SU-DHL-6 (cell line): ENCODE measurements at regions not wholly inside any gene's neighbourhood (a gene's known extent, or its start where the extent isn't known, plus 50 kb on each side); places are given as distances from the start of the nearest gene placed in this dataset.

Experiments used
- H2AFZ ChIP-seq: fragments of 200-600 bp; sonication (generic); 2 replicates; pipeline ENCODE4 v1.6.1; 2014; ENCODE audit warnings: low read depth, mild to moderate bottlenecking, moderate library complexity, mixed read lengths, antibody characterized with exemption, low read length; ENCODE audit not compliant: severe bottlenecking
- H3F3A ChIP-seq: fragments of 200-600 bp; shearing (Covaris generic); 2 replicates; pipeline ENCODE4 v1.6.0; 2016; ENCODE audit warnings: antibody characterized with exemption, mild to moderate bottlenecking; ENCODE audit not compliant: insufficient read depth
- H3K27ac ChIP-seq: fragments of 200-600 bp; sonication (generic); 2 replicates; pipeline ENCODE4 v1.5.1; 2016; ENCODE audit warnings: low read depth, mild to moderate bottlenecking, low read length, moderate library complexity, mixed read lengths
- H3K27me3 ChIP-seq: fragments of 200-600 bp; sonication (generic), shearing (Covaris generic); 2 replicates; pipeline ENCODE4 v1.6.0; 2014; ENCODE audit warnings: mild to moderate bottlenecking, low read length
- H3K36me3 ChIP-seq: fragments of 200-600 bp; sonication (generic); 2 replicates; pipeline ENCODE4 v1.6.1; 2014; ENCODE audit warnings: mild to moderate bottlenecking, low read length, mixed read lengths
- H3K4me2 ChIP-seq: fragments of 300-600, 200-600 bp; shearing (Covaris generic), sonication (generic); 2 replicates; pipeline ENCODE4 v1.6.0; 2014; ENCODE audit warnings: low read length, low read depth, mild to moderate bottlenecking; ENCODE audit not compliant: poor library complexity, severe bottlenecking
- H3K4me3 ChIP-seq: fragments of 200-600 bp; sonication (generic); 2 replicates; pipeline ENCODE4 v1.5.1; 2014; ENCODE audit warnings: antibody characterized with exemption, low read length, mild to moderate bottlenecking, mixed read lengths; ENCODE audit not compliant: insufficient read depth, poor library complexity, severe bottlenecking
- H3K79me2 ChIP-seq: fragments of 200-600 bp; sonication (generic); 2 replicates; pipeline ENCODE4 v1.6.1; 2014; ENCODE audit warnings: mild to moderate bottlenecking, low read length, moderate library complexity; ENCODE audit not compliant: insufficient read depth
- H3K9ac ChIP-seq: fragments of 200-600 bp; sonication (generic); 2 replicates; pipeline ENCODE4 v1.7.0; 2014; ENCODE audit warnings: mild to moderate bottlenecking, low read length
- H3K9me2 ChIP-seq: fragments of 200-600 bp; sonication (generic); replicated peaks from 2 replicates; pipeline ENCODE4 v1.6.1; 2014; ENCODE audit warnings: low read length; ENCODE audit not compliant: insufficient read depth
- H3K9me3 ChIP-seq: fragments of 200-600 bp; sonication (generic); 2 replicates; pipeline ENCODE4 v1.6.1; 2014; ENCODE audit warnings: low read length, mixed read lengths; ENCODE audit not compliant: insufficient read depth
- H4K20me1 ChIP-seq: fragments of 200-600 bp; sonication (generic); 2 replicates; pipeline ENCODE4 v1.6.1; 2014; ENCODE audit warnings: low read depth, mild to moderate bottlenecking, antibody characterized with exemption, low read length, moderate library complexity, mixed read lengths
- EZH2phosphoT487 ChIP-seq: fragments of 200-600 bp; sonication (generic), shearing (Covaris generic); conservative IDR thresholded peaks from 2 replicates; pipeline ENCODE4 v1.6.1; 2018; ENCODE audit warnings: mild to moderate bottlenecking, antibody characterized with exemption, low read length, moderate library complexity, mixed read lengths
- TF ChIP-seq, protein P1 (sequence below): fragments of 200-600 bp; sonication (generic); IDR thresholded peaks from one replicate; pipeline ENCODE4 v1.5.1; 2017; ENCODE audit warnings: antibody characterized with exemption, mild to moderate bottlenecking, low read length, moderate library complexity; ENCODE audit not compliant: insufficient read depth, poor library complexity, severe bottlenecking

DNA sequence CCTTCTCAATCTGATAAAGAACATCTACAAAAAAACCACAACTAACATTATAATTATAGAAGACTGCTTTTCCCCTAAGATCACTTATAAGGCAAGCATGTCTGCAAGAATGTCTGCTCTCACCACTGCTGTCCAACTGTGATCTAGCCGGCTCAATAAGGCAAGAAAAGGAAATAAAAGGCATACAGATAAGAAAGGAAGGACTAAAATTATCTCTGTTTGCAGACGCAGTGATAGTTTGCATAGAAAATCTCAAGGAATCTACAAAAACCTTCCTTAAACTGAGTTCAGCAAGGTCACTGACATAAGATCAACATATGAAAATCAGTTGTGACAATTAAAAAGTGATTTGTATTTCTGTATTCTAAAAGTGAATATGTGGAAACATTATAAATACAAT, 138.0 kb upstream of the EGLN3 start:
- TF ChIP-seq EZH2phosphoT487, result no peak
- TF ChIP-seq, protein P1, sequence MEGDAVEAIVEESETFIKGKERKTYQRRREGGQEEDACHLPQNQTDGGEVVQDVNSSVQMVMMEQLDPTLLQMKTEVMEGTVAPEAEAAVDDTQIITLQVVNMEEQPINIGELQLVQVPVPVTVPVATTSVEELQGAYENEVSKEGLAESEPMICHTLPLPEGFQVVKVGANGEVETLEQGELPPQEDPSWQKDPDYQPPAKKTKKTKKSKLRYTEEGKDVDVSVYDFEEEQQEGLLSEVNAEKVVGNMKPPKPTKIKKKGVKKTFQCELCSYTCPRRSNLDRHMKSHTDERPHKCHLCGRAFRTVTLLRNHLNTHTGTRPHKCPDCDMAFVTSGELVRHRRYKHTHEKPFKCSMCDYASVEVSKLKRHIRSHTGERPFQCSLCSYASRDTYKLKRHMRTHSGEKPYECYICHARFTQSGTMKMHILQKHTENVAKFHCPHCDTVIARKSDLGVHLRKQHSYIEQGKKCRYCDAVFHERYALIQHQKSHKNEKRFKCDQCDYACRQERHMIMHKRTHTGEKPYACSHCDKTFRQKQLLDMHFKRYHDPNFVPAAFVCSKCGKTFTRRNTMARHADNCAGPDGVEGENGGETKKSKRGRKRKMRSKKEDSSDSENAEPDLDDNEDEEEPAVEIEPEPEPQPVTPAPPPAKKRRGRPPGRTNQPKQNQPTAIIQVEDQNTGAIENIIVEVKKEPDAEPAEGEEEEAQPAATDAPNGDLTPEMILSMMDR, result no peak
- Histone ChIP-seq H3F3A (no peaks in the 10 kb centered on the region), H2AFZ (no peak overlapping the region), H3K36me3 (no peaks in the 10 kb centered on the region), H4K20me1 (no peaks in the 10 kb centered on the region), H3K9ac (no peak overlapping the region), H3K4me2 (no peak overlapping the region), H3K27ac (no peak overlapping the region), H3K4me3 (no peak overlapping the region), H3K79me2 (no peaks in the 10 kb centered on the region), H3K27me3 (no peaks in the 10 kb centered on the region), H3K9me2 (no peaks in the 10 kb centered on the region), H3K9me3 (no peaks in the 10 kb centered on the region)

DNA sequence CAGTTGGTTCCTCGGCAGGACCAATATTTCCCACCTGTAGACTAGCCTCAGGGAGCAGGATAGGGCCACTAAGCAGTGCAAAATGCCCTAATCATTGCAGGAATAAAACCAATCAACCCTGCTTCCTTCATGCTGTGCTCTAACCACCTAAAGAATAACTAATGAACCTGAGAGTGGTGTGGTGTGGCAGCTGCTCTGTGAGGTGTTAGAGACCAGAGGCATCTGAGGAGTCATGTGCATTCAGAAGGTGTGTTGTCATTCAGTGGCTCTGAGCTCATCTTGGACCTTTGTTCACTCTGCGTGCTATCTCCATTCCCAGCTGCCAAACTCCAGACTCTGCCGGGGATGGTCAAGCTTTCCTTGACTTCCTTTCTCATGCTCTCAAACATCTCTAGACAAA, 136.7 kb upstream of the EGLN3 start:
- Histone ChIP-seq H2AFZ (no peak overlapping the region), H3F3A (no peaks in the 10 kb centered on the region), H3K9ac (no peak overlapping the region), H3K27me3 (no peaks in the 10 kb centered on the region), H3K4me2 (no peak overlapping the region), H3K36me3 (no peaks in the 10 kb centered on the region), H4K20me1 (no peaks in the 10 kb centered on the region), H3K4me3 (no peak overlapping the region), H3K79me2 (no peaks in the 10 kb centered on the region), H3K27ac (no peak overlapping the region), H3K9me2 (no peaks in the 10 kb centered on the region), H3K9me3 (no peaks in the 10 kb centered on the region)
- TF ChIP-seq, protein P1, result no peak
- TF ChIP-seq EZH2phosphoT487, result no peak

DNA sequence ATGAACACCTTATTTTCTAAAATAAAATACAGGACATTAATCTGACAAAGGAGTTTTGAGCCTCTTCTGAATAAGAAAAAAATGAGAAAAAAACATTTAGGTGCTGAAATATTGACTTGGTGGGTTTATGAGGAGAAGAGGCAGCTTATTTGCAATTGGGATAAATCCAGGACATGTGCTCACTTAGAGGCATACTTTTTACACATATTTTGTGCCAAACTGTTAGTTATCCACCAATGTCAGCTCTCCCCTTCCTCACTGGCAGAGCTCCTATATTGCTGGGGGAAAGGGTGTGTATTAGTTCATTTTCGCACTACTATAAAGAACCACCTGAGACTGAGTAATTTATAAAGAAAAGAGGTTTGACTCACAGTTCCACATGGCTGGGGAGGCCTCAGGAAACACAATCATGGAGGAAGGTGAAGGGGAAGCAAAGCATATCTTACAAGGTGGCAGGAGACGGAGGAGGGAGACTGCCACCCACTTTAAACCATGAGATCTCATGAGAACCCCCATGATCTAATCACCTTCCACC, 135.4 kb upstream of the EGLN3 start:
- Histone ChIP-seq H3K4me2 (no peak overlapping the region), H3F3A (no peaks in the 10 kb centered on the region), H3K79me2 (no peaks in the 10 kb centered on the region), H2AFZ (no peak overlapping the region), H3K9me2 (no peaks in the 10 kb centered on the region), H4K20me1 (no peaks in the 10 kb centered on the region), H3K9ac (no peak overlapping the region), H3K9me3 (no peaks in the 10 kb centered on the region), H3K27me3 (no peaks in the 10 kb centered on the region), H3K27ac (no peak overlapping the region), H3K4me3 (no peak overlapping the region), H3K36me3 (no peaks in the 10 kb centered on the region)
- TF ChIP-seq, protein P1, result no peak
- TF ChIP-seq EZH2phosphoT487, result no peak
